Activated naive CD8-positive, alpha-beta T cell treated with anti-CD3 and anti-CD28 coated beads, Interleukin-2, amount 10 ng/mL, durations not matched to agents 7 days and 5 days (primary cell): ENCODE measurements at regions not wholly inside any gene's neighbourhood (a gene's known extent, or its start where the extent isn't known, plus 50 kb on each side); places are given as distances from the start of the nearest gene placed in this dataset.

Experiments used
- ATAC-seq: fragments of 150-1000 bp; cut with Tn5 transposase; one replicate; pipeline ENCODE4 v1.10.0; 2021; ENCODE audit warnings: low read depth, moderate library complexity
- POLR2A ChIA-PET: fragments of 350-600 bp; sonication (Branson Sonifier 250); formaldehyde crosslinking; loops from one replicate; lab custom pipeline; 2021; ENCODE audit warnings: antibody characterized with exemption; lab: Charles Lee
- DNase-seq: peaks from one replicate; pipeline ENCODE4 v3.0.0; 2021
- H3K27ac Mint-ChIP-seq: one replicate; pipeline ENCODE4 v1.8.0; 2022; ENCODE audit warnings: mild to moderate bottlenecking, mixed read lengths
- H3K27me3 Mint-ChIP-seq: one replicate; pipeline ENCODE4 v1.8.0; 2022; ENCODE audit warnings: mild to moderate bottlenecking, moderate library complexity, mixed read lengths
- H3K36me3 Mint-ChIP-seq: one replicate; pipeline ENCODE4 v1.8.0; 2021; ENCODE audit warnings: mild to moderate bottlenecking, mixed read lengths
- H3K4me1 Mint-ChIP-seq: one replicate; pipeline ENCODE4 v1.8.0; 2021; ENCODE audit warnings: mixed read lengths
- H3K4me3 Mint-ChIP-seq: one replicate; pipeline ENCODE4 v1.8.0; 2022; ENCODE audit warnings: mild to moderate bottlenecking, moderate library complexity, mixed read lengths
- H3K9me3 Mint-ChIP-seq: one replicate; pipeline ENCODE4 v1.8.0; 2021; ENCODE audit warnings: mixed read lengths

- H3K27ac Mint-ChIP-seq, result no peak overlapping the region
- no peaks in the 10 kb centered on the region for H3K9me3 Mint-ChIP-seq
- H3K4me1 Mint-ChIP-seq, result peaks cover 3% of the 10 kb centered on the region
- no peak for DNase-seq
- POLR2A ChIA-PET, result no interaction called here
- no peak for ATAC-seq
- H3K36me3 Mint-ChIP-seq, result no peaks in the 10 kb centered on the region
- no peak overlapping the region for H3K4me3 Mint-ChIP-seq
- H3K27me3 Mint-ChIP-seq, result no peaks in the 10 kb centered on the region
Measured at GRCh38 chr9:106755736-106756135, 107.2 kb upstream of the ZNF462 start.

GRCh38 chr9:106757514-106757913, 105.5 kb upstream of the ZNF462 start:
- no peaks in the 10 kb centered on the region for H3K36me3 Mint-ChIP-seq
- no peak overlapping the region for H3K27ac Mint-ChIP-seq
- DNase-seq, result no peak
- no peaks in the 10 kb centered on the region for H3K27me3 Mint-ChIP-seq
- no peak for ATAC-seq
- no peak overlapping the region for H3K4me3 Mint-ChIP-seq
- H3K9me3 Mint-ChIP-seq, result peaks cover under 1% of the 10 kb centered on the region
- POLR2A ChIA-PET, result no interaction called here
- peaks cover 3% of the 10 kb centered on the region for H3K4me1 Mint-ChIP-seq

GRCh38 chr9:106758911-106759310, 104.1 kb upstream of the ZNF462 start:
- POLR2A ChIA-PET, result no interaction called here
- ATAC-seq, result no peak

GRCh38 chr9:106761493-106761892, 101.5 kb upstream of the ZNF462 start:
- DNase-seq, result no peak
- no peak overlapping the region for H3K27ac Mint-ChIP-seq
- no peak for ATAC-seq
- POLR2A ChIA-PET, result no interaction called here
- H3K9me3 Mint-ChIP-seq, result peaks cover 5% of the 10 kb centered on the region
- no peaks in the 10 kb centered on the region for H3K36me3 Mint-ChIP-seq
- H3K4me3 Mint-ChIP-seq, result no peak overlapping the region
- no peaks in the 10 kb centered on the region for H3K27me3 Mint-ChIP-seq
- no peaks in the 10 kb centered on the region for H3K4me1 Mint-ChIP-seq

More at GRCh38 chr9:106758911-106759310, 104.1 kb upstream of the ZNF462 start:
- no peaks in the 10 kb centered on the region for H3K27me3 Mint-ChIP-seq
- no peak overlapping the region for H3K27ac Mint-ChIP-seq
- no peak for DNase-seq
- no peaks in the 10 kb centered on the region for H3K4me1 Mint-ChIP-seq
- no peak overlapping the region for H3K4me3 Mint-ChIP-seq
- peaks cover 2% of the 10 kb centered on the region for H3K9me3 Mint-ChIP-seq
- H3K36me3 Mint-ChIP-seq, result no peaks in the 10 kb centered on the region

GRCh38 chr9:106766616-106767015, 96.3 kb upstream of the ZNF462 start:
- Mint-ChIP-seq H3K9me3 (peaks cover 8% of the 10 kb centered on the region), H3K4me1 (no peaks in the 10 kb centered on the region), H3K27me3 (no peaks in the 10 kb centered on the region), H3K36me3 (no peaks in the 10 kb centered on the region), H3K27ac (no peak overlapping the region), H3K4me3 (no peak overlapping the region)
- POLR2A ChIA-PET, result no interaction called here
- ATAC-seq (no peak), DNase-seq (no peak)

GRCh38 chr9:106769331-106769730, 93.6 kb upstream of the ZNF462 start:
- Mint-ChIP-seq H3K27ac (no peak overlapping the region), H3K27me3 (no peaks in the 10 kb centered on the region), H3K4me3 (no peak overlapping the region), H3K36me3 (no peaks in the 10 kb centered on the region), H3K4me1 (no peaks in the 10 kb centered on the region), H3K9me3 (peaks cover 6% of the 10 kb centered on the region)
- ATAC-seq (no peak), DNase-seq (no peak)
- POLR2A ChIA-PET, result no interaction called here

GRCh38 chr9:106771608-106772007, 91.4 kb upstream of the ZNF462 start:
- Mint-ChIP-seq H3K9me3 (peaks cover 3% of the 10 kb centered on the region), H3K36me3 (no peaks in the 10 kb centered on the region)
- no peak for DNase-seq

GRCh38 chr9:106772523-106773290, 90.3 kb upstream of the ZNF462 start:
- POLR2A ChIA-PET, result no interaction called here
- ATAC-seq, result no peak
- H3K9me3 Mint-ChIP-seq, result peaks cover 3% of the 10 kb centered on the region
- no peak for DNase-seq
- no peak overlapping the region for H3K4me3 Mint-ChIP-seq
- no peaks in the 10 kb centered on the region for H3K36me3 Mint-ChIP-seq
- no peak overlapping the region for H3K27ac Mint-ChIP-seq
- H3K27me3 Mint-ChIP-seq, result no peaks in the 10 kb centered on the region
- no peaks in the 10 kb centered on the region for H3K4me1 Mint-ChIP-seq

More at GRCh38 chr9:106771608-106772007, 91.4 kb upstream of the ZNF462 start:
- POLR2A ChIA-PET, result no interaction called here
- H3K4me1 Mint-ChIP-seq, result no peaks in the 10 kb centered on the region
- no peak overlapping the region for H3K4me3 Mint-ChIP-seq
- ATAC-seq, result no peak
- no peaks in the 10 kb centered on the region for H3K27me3 Mint-ChIP-seq
- no peak overlapping the region for H3K27ac Mint-ChIP-seq

- ATAC-seq (no peak), DNase-seq (no peak)
- H3K36me3 Mint-ChIP-seq, result no peaks in the 10 kb centered on the region
- no peak overlapping the region for H3K27ac Mint-ChIP-seq
- peaks cover 3% of the 10 kb centered on the region for H3K9me3 Mint-ChIP-seq
- POLR2A ChIA-PET, result no interaction called here
- no peak overlapping the region for H3K4me3 Mint-ChIP-seq
- no peaks in the 10 kb centered on the region for H3K27me3 Mint-ChIP-seq
- no peaks in the 10 kb centered on the region for H3K4me1 Mint-ChIP-seq
Measured at GRCh38 chr9:106773750-106774149, 89.2 kb upstream of the ZNF462 start.

GRCh38 chr9:106775960-106776359, 87.0 kb upstream of the ZNF462 start:
- DNase-seq (no peak), ATAC-seq (no peak)
- Mint-ChIP-seq H3K36me3 (no peaks in the 10 kb centered on the region), H3K27ac (no peak overlapping the region), H3K27me3 (no peaks in the 10 kb centered on the region), H3K4me3 (no peak overlapping the region), H3K4me1 (no peaks in the 10 kb centered on the region), H3K9me3 (no peaks in the 10 kb centered on the region)
- POLR2A ChIA-PET, result no interaction called here

GRCh38 chr9:106779796-106780195, 83.2 kb upstream of the ZNF462 start:
- ATAC-seq (no peak), DNase-seq (no peak)
- H3K27ac Mint-ChIP-seq, result no peak overlapping the region
- no peaks in the 10 kb centered on the region for H3K36me3 Mint-ChIP-seq
- H3K4me1 Mint-ChIP-seq, result no peaks in the 10 kb centered on the region
- H3K27me3 Mint-ChIP-seq, result no peaks in the 10 kb centered on the region
- POLR2A ChIA-PET, result no interaction called here
- no peak overlapping the region for H3K4me3 Mint-ChIP-seq
- H3K9me3 Mint-ChIP-seq, result no peaks in the 10 kb centered on the region

GRCh38 chr9:106783121-106783520, 79.8 kb upstream of the ZNF462 start:
- H3K27ac Mint-ChIP-seq, result no peak overlapping the region
- ATAC-seq (no peak), DNase-seq (no peak)
- H3K36me3 Mint-ChIP-seq, result no peaks in the 10 kb centered on the region
- no peak overlapping the region for H3K4me3 Mint-ChIP-seq
- H3K4me1 Mint-ChIP-seq, result no peaks in the 10 kb centered on the region
- H3K9me3 Mint-ChIP-seq, result peaks cover 1% of the 10 kb centered on the region
- no peaks in the 10 kb centered on the region for H3K27me3 Mint-ChIP-seq
- POLR2A ChIA-PET, result no interaction called here

- Mint-ChIP-seq H3K36me3 (no peaks in the 10 kb centered on the region), H3K27ac (no peak overlapping the region), H3K9me3 (peaks cover 1% of the 10 kb centered on the region), H3K4me3 (no peak overlapping the region), H3K27me3 (no peaks in the 10 kb centered on the region), H3K4me1 (no peaks in the 10 kb centered on the region)
- DNase-seq (no peak), ATAC-seq (no peak)
- POLR2A ChIA-PET, result no interaction called here
Measured at GRCh38 chr9:106784076-106784475, 78.9 kb upstream of the ZNF462 start.

- no peaks in the 10 kb centered on the region for H3K27me3 Mint-ChIP-seq
- no peak for DNase-seq
- no peaks in the 10 kb centered on the region for H3K36me3 Mint-ChIP-seq
- no peak for ATAC-seq
- POLR2A ChIA-PET, result no interaction called here
- no peak overlapping the region for H3K4me3 Mint-ChIP-seq
- no peaks in the 10 kb centered on the region for H3K4me1 Mint-ChIP-seq
- peaks cover 1% of the 10 kb centered on the region for H3K9me3 Mint-ChIP-seq
- no peak overlapping the region for H3K27ac Mint-ChIP-seq
Measured at GRCh38 chr9:106785200-106785599, 77.8 kb upstream of the ZNF462 start.
